Smooth muscle cell of the brain vasculature (primary cell): ENCODE measurements at regions not wholly inside any gene's neighbourhood (a gene's known extent, or its start where the extent isn't known, plus 50 kb on each side); places are given as distances from the start of the nearest gene placed in this dataset.
"Not testable (repeated sequence)": the region's sequence is repeated elsewhere in the genome, so short reads cannot be mapped to it uniquely, and the experiment has no call there.

ENCODE experiments used
- DNase-seq: peaks from one replicate; pipeline ENCODE4 v3.0.0-alpha.2; 2012; ENCODE audit warnings: low read depth, low spot score

DNA sequence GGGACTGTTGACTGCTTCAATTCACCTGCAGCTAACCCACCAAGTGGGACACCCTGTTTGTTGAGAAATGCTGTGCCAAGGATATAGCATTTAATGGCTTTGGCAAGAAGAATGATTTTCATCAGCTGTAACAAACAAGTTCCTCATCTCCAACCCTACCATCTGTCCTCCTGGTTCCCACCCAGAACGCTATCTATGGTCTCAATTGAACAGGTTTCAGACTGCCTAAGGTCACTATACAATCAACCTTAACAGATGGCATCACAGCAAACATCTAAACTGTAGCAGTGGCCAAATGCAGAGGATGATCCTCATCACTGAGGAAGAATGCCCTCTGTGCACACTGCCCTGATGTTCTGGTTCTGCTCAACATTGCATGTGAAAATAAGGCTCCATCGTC lies 546.2 kb upstream of the FOXG1 start:
- no peak for DNase-seq

DNA sequence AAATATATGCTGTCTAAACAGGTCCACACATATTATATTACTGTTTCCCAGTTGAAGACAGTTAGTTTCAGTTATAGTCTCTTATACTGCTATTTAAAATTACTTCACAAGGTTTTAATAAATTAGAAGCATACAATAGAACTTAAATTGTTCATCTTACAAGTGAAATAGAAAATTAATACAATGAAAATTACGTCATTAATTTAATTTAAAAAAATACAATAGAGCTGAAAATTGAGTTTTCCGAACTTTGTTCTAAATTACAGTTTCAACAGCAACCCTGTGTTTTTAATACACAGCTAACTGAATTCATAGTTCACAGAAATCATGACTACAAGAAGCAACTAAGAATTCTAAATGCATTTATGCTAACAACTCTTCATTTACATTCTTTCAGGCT lies 525.7 kb upstream of the FOXG1 start:
- DNase-seq: no peak

- no peak for DNase-seq
These were observed 523.7 kb upstream of the FOXG1 start for GRCh38 chr14:28242895-28243294.

- no peak for DNase-seq
These were observed 523.0 kb upstream of the FOXG1 start for GRCh38 chr14:28243600-28243999.

DNA sequence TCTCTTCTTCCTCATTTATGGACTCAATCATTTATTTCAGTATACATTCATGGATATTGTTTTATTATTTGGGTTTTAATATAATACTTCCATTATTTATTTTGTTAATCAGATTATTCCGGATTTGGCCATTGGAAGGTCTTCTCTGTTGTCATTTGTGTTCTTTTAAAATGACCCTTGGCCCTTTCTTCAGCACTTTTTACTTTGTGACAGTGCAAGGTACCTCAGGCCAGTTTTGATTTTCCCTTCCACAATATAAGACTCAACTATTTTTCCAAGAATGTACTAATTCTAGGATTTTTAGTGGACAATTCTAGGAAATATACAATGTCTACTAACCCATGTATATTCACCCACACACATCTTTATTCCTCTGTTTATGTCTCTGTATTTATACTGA lies 521.4 kb upstream of the FOXG1 start:
- DNase-seq: no peak

DNA sequence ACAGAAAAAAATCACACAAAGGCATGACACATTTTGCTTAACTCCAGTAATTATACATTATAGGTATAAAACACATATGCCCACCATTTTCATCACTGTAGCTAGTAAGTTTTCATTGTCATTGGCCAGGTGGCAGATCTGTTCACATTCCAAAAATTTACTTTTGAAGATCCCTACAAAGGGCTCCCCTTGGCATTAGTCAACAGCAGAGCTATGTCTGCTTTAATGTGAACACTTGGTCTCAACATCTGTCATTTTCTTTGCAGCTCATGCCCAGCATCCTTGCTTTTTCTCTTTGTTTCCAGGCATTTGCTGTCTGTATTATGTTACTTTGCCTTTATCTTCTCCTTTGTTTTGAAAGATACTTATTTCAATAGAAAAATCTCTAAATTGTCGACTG lies 519.1 kb upstream of the FOXG1 start:
- DNase-seq: no peak

DNA sequence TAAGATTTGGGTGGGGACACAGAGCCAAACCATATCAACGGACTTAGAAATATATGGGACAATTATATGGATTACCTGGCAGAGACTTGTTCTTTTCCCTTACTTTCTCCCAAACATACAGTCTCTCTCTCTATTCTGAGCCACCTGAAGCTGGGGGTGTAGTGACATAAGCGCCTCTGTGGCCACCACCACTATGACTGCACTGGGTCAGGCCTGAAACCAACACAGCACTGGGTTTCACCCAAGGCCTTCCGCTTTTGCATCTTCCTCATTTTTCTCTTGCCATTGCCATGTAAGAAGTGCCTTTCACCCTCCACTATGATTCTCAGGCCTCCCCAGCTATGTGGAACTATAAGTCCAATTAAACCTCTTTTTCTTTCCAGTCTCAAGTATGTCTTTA lies 514.5 kb upstream of the FOXG1 start:
- not testable (repeated sequence) for DNase-seq

GRCh38 chr14:28254768-28255167 lies 511.8 kb upstream of the FOXG1 start:
- no peak for DNase-seq

DNA sequence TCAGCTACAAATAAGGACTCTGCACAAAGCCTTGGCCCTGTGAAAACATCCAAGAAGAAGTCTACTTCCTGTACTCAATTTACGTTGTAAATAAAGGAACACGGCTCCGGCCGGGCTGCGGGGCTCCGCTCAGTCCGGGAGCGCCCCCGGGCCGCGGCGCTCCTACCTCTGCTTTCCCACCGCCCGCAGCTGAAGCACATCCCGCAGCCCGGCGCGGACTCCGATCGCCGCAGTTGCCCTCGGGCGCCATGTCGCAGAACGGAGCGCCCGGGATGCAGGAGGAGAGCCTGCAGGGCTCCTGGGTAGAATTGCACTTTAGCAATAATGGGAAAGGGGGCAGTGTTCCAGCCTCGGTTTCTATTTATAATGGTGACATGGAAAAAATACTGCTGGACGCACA lies 502.3 kb upstream of the FOXG1 start:
- no peak for DNase-seq

GRCh38 chr14:28272270-28272669 lies 494.3 kb upstream of the FOXG1 start:
- no peak for DNase-seq

GRCh38 chr14:28280530-28280929 lies 486.1 kb upstream of the FOXG1 start:
- no peak for DNase-seq

DNA sequence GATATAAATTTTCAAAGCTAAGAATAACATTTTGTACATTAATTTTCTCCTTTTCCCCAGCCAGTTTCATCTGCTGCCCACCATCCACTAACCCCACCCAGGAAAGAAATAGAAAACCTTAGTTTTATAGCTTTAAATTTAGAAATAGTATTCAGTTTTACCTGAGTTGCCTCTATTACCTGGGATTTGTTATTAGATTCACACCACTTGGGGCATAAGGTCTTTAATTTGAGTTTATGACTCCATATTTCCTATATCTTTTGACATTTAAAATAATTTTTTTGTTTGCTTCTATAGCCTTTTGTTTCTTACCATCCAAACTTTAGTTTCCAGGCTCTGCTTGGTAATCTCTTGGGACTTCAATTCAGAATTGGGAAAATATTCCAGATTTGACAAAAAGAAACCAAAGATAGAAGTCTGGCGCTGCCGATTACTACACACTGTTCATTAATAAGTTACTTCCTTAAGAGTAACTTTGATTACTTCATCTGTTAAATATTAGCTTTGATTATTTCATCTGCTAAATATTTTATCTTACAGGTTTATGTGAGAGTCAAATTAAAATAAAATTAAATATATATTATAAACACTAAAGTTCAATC lies 485.5 kb upstream of the FOXG1 start:
- no peak for DNase-seq

- no peak for DNase-seq
These were observed 481.9 kb upstream of the FOXG1 start for GRCh38 chr14:28284546-28285300.

DNA sequence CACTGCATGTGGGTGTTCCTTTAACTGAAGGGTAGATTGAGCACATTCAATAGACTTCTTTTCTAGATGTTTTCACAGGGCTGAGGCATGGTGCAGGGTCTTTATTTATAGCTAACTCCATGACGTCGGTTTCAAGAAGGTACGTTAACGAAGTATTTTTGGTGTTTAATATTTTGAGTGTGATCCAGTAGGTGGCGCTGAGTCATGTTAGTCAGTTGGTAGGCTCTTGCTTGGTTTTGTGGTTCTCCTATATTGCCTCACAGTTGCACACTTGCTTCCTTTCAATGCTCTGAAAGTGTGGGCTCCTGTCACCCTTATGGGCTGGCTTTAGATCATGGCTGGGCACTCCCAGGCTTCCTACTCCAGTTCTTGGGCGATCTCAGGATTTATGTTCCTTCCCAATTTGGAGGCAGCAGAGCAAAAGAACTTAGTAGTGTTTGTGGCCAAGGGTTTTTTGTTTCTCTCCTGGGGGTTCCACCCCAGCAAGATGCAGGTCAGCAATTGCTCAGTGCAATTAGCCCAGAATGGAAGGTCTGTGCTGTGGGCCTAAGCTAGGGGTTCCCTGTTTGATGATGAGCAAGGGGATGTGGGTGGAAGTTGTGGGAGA lies 471.6 kb upstream of the FOXG1 start:
- no peak for DNase-seq

DNA sequence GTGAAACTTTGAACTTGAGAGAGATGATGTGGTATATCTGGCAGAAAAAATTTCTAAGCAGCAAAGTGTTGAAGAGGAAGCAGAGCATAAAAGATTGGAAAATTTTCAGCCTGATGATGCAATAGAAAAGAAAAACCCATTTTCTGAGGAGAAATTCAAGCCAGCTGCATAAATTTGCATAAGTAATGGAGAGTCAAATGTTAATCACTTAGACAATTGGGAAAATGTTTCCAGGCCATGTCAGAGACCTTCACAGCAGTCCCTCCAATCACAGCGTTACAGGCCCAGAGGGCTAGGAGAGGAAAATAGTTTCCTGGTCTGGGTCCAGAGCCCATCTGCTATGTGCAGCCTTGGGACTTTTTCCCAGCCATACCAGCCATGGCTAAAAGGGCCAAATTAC lies 469.0 kb upstream of the FOXG1 start:
- no peak for DNase-seq

DNA sequence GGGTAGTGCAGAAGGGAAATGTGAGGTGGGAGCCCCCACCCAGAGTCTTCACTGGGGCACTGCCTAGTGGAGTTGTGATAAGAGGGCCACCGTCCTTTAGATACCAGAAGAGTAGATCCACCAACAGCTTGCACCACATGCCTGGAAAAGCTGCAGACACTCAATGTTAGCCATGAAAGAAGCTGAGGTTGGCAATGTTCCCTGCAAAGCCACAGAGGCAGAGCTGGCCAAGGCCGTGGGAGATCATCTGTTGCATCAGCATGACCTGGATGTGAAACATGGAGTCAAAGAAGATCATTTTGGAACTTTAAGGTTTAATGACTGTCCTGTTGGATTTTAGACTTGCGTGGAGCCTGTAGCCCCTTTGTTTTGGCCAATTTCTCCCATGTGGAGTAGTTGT lies 468.4 kb upstream of the FOXG1 start:
- no peak for DNase-seq

- no peak for DNase-seq
These were observed 467.4 kb upstream of the FOXG1 start for GRCh38 chr14:28299227-28299626.

DNA sequence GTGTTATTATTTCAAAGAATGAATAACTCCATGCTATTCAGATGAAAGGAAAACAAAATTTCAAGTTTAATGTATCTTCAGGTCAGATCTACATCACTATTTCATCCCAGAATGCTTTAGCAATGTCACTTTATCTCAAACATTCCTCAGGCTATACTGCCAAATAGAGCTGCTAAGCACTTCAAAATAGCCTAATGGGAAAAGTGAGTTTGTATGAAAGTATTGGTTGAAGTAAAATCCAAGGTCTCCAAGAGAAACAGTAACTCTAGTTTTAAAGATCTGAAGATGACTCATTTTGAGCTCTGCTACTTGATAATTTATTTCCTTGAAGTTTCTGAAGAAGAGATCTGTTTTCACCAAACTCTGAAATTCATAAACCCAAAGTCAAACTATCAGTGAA lies 466.2 kb upstream of the FOXG1 start:
- no peak for DNase-seq

DNA sequence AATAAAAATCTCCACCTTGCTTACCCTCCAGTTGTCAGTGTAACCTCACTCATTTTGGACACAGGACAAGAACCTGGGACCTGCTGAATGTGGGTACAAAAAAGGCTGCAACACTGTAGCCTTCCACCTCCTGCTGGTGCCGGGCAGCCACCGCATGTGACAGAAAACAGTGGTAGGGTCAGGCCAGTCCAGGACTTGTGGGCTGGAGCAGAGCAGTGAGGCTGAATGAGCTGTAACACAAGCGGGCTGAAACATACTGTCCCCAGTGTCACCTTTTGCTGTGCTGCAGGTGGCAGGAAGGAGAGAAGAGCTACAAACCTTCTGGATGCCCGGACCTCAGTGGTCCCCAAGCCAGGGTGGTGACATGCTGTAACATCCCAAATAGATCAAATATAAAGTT lies 465.4 kb upstream of the FOXG1 start:
- no peak for DNase-seq

DNA sequence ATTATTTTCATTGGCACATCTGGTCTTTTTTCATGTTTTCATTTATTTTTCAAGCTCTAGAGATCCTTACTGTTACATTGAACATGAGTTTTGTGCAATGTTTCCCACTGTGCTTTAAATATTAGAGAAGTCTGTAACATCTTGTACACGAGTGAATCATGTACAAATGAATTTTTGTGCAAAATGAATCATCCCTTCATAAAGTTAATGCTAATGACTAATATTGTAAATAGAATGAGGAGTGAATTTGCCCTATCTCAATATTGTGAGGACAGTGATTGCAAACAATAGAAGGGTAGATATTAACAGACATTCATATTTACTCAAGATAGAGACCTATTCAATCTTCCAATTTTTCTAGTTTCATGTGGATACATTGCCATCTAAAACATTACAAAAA lies 463.3 kb upstream of the FOXG1 start:
- no peak for DNase-seq

- no peak for DNase-seq
These were observed 460.6 kb upstream of the FOXG1 start for GRCh38 chr14:28305938-28306337.

- DNase-seq: no peak
These were observed 459.1 kb upstream of the FOXG1 start for GRCh38 chr14:28307506-28307905.

DNA sequence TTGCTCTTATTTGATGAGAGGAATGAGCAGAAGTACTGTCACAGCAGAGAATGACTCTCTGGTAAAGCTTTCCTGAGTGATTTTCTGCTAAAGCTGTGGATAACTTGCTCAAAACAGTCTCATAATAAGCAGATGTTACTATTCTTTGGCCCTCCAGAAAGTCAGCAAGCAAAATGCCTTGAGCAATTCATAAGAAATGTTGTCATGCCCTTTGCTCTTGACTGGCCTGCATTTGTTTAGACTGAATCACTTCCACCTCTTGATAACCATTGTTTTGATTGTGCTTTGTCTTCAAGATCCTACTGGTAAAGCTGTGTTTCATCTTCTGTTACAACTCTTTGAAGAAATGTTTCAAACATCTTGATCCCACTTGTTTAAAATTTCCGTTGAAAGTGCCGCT lies 457.9 kb upstream of the FOXG1 start:
- DNase-seq: peak; percentile 65
